ENCODE measurements at regions not wholly inside any gene's neighbourhood (a gene's known extent, or its start where the extent isn't known, plus 50 kb on each side); places are given as distances from the start of the nearest gene placed in this dataset.
A peak's percentile ranks its signal among the peaks of the same experiment; 100 is the strongest.

- DNase-seq, result peak; percentile 42
Measured at GRCh38 chr6:25070547-25071366, 135.0 kb upstream of the RIPOR2 start.

DNA sequence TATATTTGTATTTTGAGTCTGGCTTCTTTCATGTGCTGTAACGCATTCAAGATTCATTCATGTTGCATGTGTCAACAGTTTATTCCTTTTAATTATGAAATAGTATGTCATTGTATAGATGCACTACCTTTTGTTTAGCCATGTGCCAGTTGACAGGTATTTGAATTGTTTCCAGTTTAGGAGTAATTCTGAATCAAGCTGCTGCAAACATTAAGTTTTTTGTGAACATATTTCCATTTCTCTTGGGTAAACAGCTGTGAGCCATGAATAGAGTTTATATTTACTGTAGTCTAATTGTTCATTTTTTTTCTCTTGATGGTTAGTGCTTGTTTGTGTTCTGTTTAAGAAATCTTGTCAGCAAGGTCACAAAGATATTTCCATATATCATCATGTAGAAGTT is 142.4 kb upstream of the RIPOR2 start:
- DNase-seq, result no peak

- DNase-seq, result no peak
Measured at GRCh38 chr6:25083784-25084507, 148.2 kb upstream of the RIPOR2 start.

GRCh38 chr6:25084508-25084833 is 148.7 kb upstream of the RIPOR2 start:
- DNase-seq, result no peak

- no peak for DNase-seq
Measured at GRCh38 chr6:25085756-25086155, 150.0 kb upstream of the RIPOR2 start.

DNA sequence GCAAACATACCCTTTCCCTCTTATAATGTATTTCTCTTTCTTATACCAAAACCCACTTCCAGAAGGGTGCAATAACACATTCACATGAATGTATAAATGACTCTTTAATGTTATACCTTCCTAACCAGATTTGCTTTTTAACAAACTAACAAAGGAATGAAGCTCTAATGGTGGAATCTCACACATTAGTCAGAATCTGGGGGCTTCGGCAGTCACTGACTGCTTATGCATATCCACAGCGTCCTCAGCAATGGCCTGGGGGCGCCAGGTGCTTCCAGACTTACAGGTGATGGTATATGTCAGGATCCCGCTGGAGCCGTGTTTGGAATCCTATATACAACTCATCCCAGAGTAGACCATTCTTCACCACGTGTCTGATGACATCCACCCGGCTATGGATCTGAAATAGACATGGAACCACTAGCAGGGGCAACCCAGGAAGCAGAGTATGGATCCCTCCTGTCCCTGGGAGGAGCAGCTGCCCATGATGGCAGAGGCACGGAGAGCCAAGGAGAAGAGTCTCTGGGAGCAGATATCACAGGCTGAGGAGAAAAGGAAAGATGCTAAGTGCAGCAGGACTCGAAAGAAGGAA is 150.8 kb upstream of the RIPOR2 start:
- DNase-seq, result no peak

DNA sequence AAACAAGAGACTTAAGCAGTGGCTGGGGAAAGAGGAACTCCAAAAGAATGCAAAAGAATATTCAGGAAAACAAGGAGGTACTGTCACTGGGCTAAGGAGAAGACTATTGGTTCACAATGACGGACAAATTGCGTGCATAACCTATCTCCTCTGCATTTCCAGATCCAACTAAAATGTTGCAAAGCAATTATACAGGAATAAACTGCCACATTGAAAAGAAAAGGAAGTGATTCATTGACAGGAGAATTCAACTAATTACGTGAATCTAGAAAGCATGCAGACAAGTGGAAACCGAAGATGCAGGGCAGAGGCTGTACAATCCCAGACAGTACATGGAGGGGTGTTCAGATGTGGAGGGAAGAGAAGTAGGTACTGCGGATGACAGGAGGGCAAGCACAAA is 152.8 kb upstream of the RIPOR2 start:
- DNase-seq, result no peak

DNA sequence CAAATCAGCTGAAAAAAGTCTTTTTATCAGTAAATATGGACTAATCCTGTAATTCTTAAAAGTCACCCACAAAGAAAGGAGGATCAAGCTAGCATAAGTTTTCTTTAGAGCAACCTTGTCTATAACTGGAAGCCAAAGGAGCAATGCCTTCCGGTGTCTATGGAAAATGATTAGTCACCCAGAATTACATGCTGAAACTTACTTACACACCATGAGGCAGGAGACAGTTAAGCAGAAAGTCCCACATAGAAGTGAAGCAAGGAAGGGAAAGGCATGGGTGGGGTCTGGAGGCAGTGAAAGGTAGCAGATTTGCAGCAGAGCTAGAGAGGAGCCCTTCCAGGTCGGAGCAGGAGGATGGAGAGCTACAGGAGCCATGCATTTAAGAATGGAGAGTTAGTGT is 153.7 kb upstream of the RIPOR2 start:
- no peak for DNase-seq

DNA sequence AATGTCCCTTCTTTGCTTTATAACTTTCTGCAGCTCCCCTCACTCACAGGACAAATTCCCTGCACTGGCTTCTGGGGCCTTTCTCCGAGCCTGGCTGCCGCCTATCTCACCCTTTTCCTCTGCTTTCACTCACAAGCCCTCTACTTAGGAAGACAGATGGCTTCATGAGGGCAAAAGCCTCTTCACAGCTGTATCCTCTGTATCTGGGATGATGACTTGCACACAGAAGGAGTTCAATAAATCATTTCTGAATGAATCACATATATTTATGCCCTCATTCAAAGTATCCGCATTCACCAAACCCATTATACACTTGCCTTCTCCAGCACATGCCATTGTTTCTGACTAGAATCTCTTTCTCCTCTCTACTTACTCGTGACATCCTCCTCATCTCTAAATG is 159.0 kb upstream of the RIPOR2 start:
- no peak for DNase-seq

DNA sequence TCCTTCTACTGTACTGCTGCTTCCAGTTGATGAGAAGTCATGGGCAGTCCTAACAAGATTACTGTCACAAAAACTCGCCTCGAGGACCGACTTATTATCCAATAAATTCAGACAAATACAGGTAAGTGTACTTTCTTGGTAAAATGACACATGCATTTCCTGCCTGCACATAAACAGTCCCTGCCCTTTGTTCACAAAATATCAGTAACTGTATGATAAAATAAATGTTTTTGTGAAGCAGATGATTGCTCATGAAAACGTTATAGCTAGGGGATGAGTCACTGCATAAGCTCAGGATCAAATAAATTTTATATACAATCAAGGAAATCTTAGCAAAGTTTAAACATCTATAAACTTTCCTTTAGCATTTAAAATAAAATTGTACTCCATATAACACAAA is 164.5 kb upstream of the RIPOR2 start:
- no peak for DNase-seq

DNA sequence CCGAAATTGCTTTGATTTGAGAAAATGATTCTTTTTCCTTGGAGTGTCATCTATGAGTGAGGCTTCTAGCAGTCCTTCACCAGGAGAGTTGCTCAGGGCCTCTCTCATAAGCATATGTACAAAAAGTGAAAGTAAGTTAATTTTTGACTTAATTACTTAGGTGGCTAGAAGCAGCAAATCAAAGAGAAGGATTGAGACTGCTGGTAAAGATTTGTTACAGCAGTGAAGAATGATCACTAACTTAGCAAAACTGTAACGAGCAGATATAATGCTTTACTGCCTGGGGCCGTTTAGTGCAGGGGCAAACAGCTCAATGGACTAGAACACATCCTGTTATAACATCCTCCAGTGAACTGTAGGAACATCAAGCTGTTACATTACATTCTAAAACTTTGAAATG is 167.8 kb upstream of the RIPOR2 start:
- no peak for DNase-seq

DNA sequence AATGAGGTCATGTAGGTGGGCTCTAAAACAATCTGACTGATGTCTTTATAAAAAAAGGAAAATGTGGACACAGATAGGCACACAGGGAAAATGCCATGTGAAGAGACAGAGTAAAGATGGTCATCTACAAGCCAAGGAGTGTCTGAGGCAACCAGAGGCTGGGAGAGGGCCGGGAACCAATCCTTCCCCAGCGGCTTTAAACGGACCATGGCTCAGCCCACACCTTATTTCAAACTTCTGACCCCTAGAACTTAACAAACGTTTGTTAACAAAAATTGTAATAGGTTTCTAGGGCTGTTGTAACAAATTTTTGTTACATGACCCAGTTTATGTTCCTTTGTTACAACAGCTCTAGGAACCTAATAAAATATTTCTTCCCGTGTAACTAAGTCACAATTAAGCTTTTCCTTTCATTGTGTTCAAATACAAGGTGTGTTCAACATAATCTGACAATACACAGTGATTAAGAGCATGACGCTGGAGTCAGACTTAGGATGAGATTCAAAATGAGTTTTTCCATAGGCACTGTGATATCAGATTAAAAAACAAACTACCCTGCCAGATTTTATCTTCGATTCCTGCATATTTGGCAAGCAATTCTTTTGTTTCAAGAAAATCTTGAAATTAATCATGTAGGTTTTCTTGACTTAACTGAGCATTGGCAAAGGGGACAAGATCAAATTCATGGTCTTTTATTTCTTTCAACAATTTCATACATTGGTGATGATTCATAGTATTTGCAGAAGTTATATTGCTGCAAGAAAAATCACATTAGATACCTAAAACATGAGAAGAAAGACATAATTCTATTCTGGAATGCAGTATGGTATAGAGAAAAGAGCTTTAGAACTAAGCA is 169.5 kb upstream of the RIPOR2 start:
- no peak for DNase-seq

- no peak for DNase-seq
Measured at GRCh38 chr6:25107218-25107617, 171.5 kb upstream of the RIPOR2 start.

DNA sequence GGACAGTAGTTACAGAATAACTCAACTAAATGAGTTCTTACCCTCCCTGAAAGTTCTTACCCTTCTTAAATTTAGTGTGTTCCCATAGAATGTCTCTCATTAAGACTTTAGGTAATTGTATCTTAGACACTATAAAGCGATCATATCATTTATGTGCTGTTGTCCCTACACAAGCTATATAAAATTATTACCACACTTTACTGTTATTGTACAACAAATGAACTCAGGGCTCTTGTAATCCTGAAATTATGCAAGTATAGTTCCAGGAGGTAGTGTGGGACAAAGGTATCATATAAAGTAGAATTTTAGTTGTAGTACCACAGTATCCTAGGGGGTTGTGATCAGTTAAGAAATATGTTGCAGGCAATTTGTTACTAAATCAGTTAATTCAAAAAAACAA is 167.4 kb upstream of the CARMIL1 start:
- DNase-seq, result no peak

DNA sequence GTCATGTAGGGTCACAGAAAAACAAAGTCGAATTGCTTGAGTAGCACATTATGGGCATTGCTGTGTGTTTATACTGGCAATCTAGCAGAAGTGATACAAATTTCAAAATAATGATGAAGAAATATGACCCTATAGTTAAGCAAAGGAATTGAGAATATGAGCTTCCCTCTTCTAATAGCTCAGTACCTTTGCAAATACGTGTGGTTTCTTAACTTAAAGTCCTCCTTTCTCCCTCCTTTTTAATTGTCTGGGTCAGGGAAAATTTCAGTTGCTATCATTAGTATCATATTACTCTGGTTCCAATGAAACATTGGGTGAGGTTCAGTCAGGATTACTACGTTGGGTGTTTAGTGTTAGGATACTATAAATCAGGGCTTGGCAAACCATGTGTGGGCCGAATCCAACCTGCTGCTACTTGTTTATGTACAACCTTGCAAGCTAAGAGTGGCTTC is 166.8 kb upstream of the CARMIL1 start:
- no peak for DNase-seq

- DNase-seq, result no peak
Measured at GRCh38 chr6:25113436-25113835, 165.7 kb upstream of the CARMIL1 start.

- DNase-seq, result no peak
Measured at GRCh38 chr6:25118038-25118437, 161.1 kb upstream of the CARMIL1 start.

DNA sequence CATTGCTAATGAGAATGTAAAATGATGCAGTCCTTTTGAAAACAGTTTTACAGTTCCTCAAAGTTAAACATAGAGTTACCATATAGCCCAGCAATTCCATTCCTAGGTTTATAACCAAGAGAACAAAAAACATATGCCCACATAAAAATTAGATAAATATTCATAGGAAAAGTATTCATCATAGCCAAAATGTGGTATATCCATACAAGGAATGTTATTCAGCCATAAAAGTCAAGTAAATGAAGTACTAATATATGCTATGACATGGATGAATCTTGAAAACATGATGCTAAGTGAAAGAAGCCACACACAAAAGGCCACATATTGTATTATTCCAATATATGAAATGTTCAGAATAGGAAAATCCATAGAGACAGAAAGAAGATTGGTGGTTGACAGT is 158.0 kb upstream of the CARMIL1 start:
- no peak for DNase-seq

- DNase-seq, result no peak
Measured at GRCh38 chr6:25122001-25122400, 157.2 kb upstream of the CARMIL1 start.

DNA sequence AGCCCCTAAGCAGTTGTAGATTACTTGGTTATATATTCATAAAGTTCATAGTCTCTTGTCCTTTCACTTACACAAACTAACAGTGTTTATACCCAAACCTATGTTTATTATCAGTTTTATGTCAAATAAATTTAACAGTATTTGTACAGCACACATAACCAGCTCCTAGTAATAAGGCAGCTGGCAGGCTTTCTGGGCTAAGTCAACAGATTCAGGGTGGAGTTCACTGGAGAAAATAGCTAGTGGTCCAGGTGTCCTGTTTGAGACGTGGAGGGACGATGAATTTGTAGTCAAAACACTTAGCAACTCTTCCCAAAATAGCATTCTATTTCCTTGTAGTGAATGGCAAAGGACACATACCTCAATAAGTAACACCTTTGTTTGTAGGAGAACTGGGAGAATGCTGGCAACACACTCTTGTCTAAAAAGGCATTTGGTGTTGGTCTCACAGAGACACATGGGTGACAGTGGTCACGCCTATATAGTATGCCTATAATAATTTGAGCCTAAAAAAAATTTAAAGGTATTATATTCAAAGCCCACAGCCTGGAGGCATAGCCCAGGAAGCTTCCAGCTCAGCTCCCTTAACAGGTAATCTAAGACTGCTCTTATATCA is 156.4 kb upstream of the CARMIL1 start:
- no peak for DNase-seq

DNA sequence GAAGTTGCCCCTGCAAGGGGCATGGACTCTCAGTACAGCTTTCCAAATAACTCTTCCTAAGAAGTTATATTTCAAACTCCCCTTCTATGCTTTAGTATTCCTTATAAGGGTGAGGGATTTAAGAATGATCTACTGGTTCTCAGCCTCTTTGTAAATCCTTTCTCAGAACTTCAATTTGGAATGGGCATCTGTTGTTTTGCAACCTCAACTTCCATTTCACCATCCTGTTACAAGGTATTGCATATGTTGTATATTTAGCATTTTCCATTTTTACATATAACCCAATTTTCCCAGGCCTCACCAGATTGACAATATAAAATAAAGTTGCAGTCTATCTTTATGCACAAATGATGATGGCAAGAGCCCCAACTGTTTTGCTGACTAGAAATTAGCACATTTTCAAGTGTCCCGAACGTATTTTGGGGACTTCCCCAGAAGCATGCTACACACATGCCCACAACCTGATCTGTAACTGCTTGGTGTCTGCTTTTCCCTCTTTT is 154.9 kb upstream of the CARMIL1 start:
- no peak for DNase-seq

DNA sequence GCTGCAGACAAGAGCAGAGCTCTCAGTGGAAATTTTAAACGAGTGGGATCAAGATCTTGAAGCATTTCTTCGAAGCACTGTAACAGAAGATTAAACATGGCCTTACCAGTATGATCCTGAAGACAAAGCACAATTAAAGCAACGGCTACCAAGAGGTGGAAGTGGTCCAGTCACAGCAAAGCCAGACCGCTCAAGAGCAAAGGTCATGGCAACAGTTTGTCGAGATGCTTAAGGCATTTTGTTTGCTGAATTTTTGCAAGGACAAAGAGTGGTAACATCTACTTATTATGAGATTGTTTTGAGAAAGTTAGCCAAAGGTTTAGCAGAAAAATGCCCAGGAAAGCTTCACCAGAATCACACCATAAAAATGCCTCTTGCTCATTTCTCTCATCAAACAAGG is 153.4 kb upstream of the CARMIL1 start:
- DNase-seq, result no peak

Data from 8988T (cell line).